Chondrocyte (in vitro differentiated cells): ENCODE measurements at regions not wholly inside any gene's neighbourhood (a gene's known extent, or its start where the extent isn't known, plus 50 kb on each side); places are given as distances from the start of the nearest gene placed in this dataset.

ENCODE experiments used
- DNase-seq: peaks from one replicate; pipeline ENCODE4 v3.0.0; 2021; ENCODE audit warnings: mixed read lengths, low spot score
- H3K27ac Mint-ChIP-seq: one replicate; pipeline ENCODE4 v1.8.0; 2021; ENCODE audit warnings: mild to moderate bottlenecking, moderate library complexity, mixed read lengths; ENCODE audit not compliant: unreplicated experiment
- H3K27me3 Mint-ChIP-seq: 2 replicates; pipeline ENCODE4 v1.8.0; 2021; ENCODE audit warnings: low read depth, mixed read lengths
- H3K36me3 Mint-ChIP-seq: 2 replicates; pipeline ENCODE4 v1.8.0; 2021; ENCODE audit warnings: low read depth, mixed read lengths
- H3K4me1 Mint-ChIP-seq: 2 replicates; pipeline ENCODE4 v1.8.0; 2021; ENCODE audit warnings: low read depth, mild to moderate bottlenecking, mixed read lengths
- H3K4me3 Mint-ChIP-seq: one replicate; pipeline ENCODE4 v1.8.0; 2021; ENCODE audit warnings: mild to moderate bottlenecking, moderate library complexity, mixed read lengths; ENCODE audit not compliant: unreplicated experiment
- H3K9me3 Mint-ChIP-seq: 2 replicates; pipeline ENCODE4 v1.8.0; 2021; ENCODE audit warnings: low read depth, mixed read lengths
- TF ChIP-seq, protein P1 (sequence below): fragments of 200-600 bp; sonication (generic); IDR thresholded peaks from 2 replicates; pipeline ENCODE4 v1.5.0; 2021; ENCODE audit warnings: antibody characterized with exemption, mild to moderate bottlenecking, moderate library complexity

GRCh38 chr22:49432897-49433443, 394.7 kb downstream of the BRD1 start:
- Mint-ChIP-seq H3K4me3 (no peak overlapping the region), H3K27ac (no peak overlapping the region), H3K9me3 (peaks cover 2% of the 10 kb centered on the region), H3K27me3 (peaks cover 10% of the 10 kb centered on the region), H3K36me3 (no peaks in the 10 kb centered on the region), H3K4me1 (no peaks in the 10 kb centered on the region)
- DNase-seq = no peak
- TF ChIP-seq, protein P1, sequence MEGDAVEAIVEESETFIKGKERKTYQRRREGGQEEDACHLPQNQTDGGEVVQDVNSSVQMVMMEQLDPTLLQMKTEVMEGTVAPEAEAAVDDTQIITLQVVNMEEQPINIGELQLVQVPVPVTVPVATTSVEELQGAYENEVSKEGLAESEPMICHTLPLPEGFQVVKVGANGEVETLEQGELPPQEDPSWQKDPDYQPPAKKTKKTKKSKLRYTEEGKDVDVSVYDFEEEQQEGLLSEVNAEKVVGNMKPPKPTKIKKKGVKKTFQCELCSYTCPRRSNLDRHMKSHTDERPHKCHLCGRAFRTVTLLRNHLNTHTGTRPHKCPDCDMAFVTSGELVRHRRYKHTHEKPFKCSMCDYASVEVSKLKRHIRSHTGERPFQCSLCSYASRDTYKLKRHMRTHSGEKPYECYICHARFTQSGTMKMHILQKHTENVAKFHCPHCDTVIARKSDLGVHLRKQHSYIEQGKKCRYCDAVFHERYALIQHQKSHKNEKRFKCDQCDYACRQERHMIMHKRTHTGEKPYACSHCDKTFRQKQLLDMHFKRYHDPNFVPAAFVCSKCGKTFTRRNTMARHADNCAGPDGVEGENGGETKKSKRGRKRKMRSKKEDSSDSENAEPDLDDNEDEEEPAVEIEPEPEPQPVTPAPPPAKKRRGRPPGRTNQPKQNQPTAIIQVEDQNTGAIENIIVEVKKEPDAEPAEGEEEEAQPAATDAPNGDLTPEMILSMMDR = no peak

GRCh38 chr22:49432211-49432896, 395.3 kb downstream of the BRD1 start:
- H3K9me3 Mint-ChIP-seq = peaks cover 2% of the 10 kb centered on the region
- no peaks in the 10 kb centered on the region for H3K36me3 Mint-ChIP-seq
- TF ChIP-seq, protein P1 = no peak
- DNase-seq = no peak
- peaks cover 10% of the 10 kb centered on the region for H3K27me3 Mint-ChIP-seq
- no peak overlapping the region for H3K27ac Mint-ChIP-seq
- H3K4me1 Mint-ChIP-seq = no peaks in the 10 kb centered on the region
- no peak overlapping the region for H3K4me3 Mint-ChIP-seq

DNA sequence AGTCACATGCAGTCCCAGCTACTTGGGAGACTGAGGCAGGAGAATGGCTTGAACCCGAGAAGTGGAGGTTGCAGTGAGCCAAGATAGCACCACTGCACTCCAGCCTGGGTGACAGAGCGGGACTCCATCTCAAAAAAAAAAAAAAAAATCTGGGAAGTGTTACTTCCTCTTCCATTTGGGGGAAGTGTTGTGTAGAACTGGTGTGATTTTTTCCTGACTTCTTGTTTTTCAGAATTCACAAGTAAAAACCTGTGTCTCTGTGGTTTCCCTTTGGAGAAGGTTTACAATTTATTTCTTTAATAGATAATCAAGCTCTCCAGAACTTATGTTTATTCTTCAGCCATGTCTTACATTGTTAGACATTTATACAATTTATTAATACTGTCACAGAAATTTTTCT, 396.1 kb downstream of the BRD1 start:
- H3K27me3 Mint-ChIP-seq = peaks cover 10% of the 10 kb centered on the region
- TF ChIP-seq, protein P1 = no peak
- no peak overlapping the region for H3K4me3 Mint-ChIP-seq
- no peak for DNase-seq
- H3K4me1 Mint-ChIP-seq = no peaks in the 10 kb centered on the region
- H3K36me3 Mint-ChIP-seq = no peaks in the 10 kb centered on the region
- no peak overlapping the region for H3K27ac Mint-ChIP-seq
- peaks cover 2% of the 10 kb centered on the region for H3K9me3 Mint-ChIP-seq

DNA sequence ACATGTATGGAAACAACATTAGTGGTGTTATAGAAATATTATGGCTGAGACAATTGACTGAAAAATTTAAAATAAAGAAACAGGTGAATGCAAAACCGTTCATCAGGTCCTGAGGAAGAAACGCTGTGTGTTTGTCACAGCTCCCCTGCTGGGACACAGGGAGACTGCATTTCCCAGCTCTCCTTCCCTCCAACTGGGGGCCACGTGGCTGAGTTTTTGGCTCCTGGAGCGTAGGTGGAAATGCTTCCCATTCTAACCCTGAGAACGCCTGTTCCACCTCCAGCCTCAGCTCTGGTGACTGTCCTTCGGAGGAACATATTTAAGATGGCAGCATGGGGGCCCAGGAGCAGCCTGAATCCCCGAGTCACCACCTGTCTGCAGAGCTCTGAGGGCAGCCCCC, 398.6 kb downstream of the BRD1 start:
- no peaks in the 10 kb centered on the region for H3K36me3 Mint-ChIP-seq
- H3K27me3 Mint-ChIP-seq = peaks cover 9% of the 10 kb centered on the region
- no peak overlapping the region for H3K4me3 Mint-ChIP-seq
- no peaks in the 10 kb centered on the region for H3K9me3 Mint-ChIP-seq
- H3K4me1 Mint-ChIP-seq = no peaks in the 10 kb centered on the region
- TF ChIP-seq, protein P1 = peak; percentile 24
- no peak for DNase-seq
- H3K27ac Mint-ChIP-seq = no peak overlapping the region

DNA sequence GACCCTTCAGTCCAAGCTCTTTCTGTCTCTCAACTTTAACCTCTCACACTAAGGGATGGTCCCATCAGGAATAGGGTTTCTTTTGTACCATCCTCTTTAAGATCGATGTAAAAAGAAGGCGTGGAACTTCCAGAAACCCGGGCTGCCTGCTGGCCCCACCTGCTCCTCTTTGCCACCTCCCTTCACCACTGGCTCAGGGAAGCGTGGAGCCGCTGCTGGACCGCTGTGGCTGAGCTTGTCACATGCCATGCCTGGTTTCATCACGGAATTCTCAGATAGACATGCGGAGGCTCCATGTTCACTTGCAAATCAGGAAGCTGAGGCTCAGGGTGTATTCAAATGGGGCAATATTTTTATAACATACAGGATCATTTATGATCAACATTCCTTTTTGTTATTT, 399.7 kb downstream of the BRD1 start:
- TF ChIP-seq, protein P1 = no peak
- no peak for DNase-seq
- H3K4me1 Mint-ChIP-seq = no peaks in the 10 kb centered on the region
- no peak overlapping the region for H3K4me3 Mint-ChIP-seq
- no peak overlapping the region for H3K27ac Mint-ChIP-seq
- no peaks in the 10 kb centered on the region for H3K36me3 Mint-ChIP-seq
- H3K27me3 Mint-ChIP-seq = peaks cover 10% of the 10 kb centered on the region
- no peaks in the 10 kb centered on the region for H3K9me3 Mint-ChIP-seq
